ENCODE measurements at regions not wholly inside any gene's neighbourhood (a gene's known extent, or its start where the extent isn't known, plus 50 kb on each side); places are given as distances from the start of the nearest gene placed in this dataset.

DNA sequence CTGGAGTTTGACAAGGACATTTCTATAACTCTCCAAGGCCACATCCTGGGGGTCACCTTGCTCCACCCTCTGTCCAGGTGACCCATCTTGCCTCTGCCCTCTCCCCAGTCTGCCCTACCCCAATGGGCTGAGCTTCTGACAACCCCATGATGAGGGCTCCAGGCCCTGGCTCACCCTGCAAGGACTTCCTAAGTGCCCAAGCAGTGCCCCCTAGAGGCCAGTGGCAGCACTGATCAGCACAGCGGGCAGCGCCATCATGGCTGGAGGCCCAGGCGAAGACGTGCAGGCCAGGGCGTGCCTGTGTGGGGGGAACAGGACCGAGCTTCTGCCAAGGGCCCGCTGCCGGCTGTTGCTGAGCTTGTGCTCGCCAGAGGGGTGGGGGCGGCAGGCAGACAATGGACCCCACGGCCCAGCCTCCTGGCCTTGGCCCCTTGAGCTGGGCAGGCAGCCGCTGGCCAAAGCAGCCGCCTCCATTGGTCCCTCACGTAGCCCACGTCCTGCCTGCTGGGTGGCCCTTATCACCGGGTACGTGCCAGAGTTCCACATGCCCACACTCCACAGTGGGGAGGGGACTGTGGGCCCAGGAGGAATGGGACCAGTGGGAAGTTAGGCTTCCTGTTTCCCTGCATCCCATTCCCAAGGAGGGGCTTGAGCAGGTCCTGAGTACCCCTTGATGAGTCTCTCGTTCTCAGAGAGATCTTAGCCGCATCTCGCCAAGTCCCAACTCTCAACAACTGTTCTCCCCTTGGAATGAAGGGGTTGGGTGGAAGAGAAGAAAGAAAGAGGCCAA, 64.3 kb downstream of the MRPL14 start:
- TF ChIP-seq, protein P1, sequence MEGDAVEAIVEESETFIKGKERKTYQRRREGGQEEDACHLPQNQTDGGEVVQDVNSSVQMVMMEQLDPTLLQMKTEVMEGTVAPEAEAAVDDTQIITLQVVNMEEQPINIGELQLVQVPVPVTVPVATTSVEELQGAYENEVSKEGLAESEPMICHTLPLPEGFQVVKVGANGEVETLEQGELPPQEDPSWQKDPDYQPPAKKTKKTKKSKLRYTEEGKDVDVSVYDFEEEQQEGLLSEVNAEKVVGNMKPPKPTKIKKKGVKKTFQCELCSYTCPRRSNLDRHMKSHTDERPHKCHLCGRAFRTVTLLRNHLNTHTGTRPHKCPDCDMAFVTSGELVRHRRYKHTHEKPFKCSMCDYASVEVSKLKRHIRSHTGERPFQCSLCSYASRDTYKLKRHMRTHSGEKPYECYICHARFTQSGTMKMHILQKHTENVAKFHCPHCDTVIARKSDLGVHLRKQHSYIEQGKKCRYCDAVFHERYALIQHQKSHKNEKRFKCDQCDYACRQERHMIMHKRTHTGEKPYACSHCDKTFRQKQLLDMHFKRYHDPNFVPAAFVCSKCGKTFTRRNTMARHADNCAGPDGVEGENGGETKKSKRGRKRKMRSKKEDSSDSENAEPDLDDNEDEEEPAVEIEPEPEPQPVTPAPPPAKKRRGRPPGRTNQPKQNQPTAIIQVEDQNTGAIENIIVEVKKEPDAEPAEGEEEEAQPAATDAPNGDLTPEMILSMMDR (IDR thresholded peaks at IDR 0.05): peak; percentile 69
- H3K36me3 Mint-ChIP-seq (ENCODE audit: low read depth): peaks cover 2% of the 10 kb centered on the region
- no peak for DNase-seq (ENCODE audit: low spot score)
- peaks cover 48% of the 10 kb centered on the region for H3K4me1 Mint-ChIP-seq (ENCODE audit: low read depth)
- no peak overlapping the region for H3K4me3 Mint-ChIP-seq (ENCODE audit: unreplicated experiment)
- H3K9me3 Mint-ChIP-seq (ENCODE audit: low read depth): peaks cover 5% of the 10 kb centered on the region
- no peak overlapping the region for H3K27ac Mint-ChIP-seq (ENCODE audit: unreplicated experiment)
- H3K27me3 Mint-ChIP-seq (ENCODE audit: low read depth): no peaks in the 10 kb centered on the region

DNA sequence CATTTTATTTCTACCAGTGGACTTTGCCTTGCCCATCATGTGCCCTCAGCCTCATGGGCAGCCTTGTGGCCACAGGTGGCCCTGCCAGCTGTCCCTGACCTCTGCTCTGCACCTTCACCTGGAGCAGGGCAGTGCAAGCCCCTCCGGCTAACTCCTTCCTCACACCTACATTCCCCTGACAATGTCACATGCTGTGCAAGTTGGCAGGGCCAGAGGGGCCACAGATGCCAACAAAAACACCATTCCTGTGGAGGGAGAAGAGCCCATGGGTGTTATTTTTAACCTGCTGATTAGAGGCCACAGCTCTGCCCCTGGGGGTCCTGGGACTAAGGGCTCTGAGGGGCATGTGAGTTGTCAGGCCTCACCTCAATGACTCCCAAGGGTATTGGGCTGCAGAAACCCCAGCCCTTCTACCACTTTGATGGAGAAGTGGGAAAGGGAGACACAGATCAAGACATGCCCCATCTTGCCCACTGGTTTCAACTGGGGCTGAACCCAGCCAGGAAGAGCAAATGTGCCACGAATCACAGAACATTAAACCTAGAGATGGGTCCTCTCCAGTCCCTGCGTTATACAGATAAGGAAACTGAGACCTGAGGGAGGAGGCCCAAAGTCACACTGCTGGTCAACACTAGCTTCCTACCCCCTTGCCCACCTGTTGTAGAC, 65.0 kb downstream of the MRPL14 start:
- Mint-ChIP-seq H3K27me3 (ENCODE audit: low read depth) (no peaks in the 10 kb centered on the region), H3K4me1 (ENCODE audit: low read depth) (peaks cover 55% of the 10 kb centered on the region), H3K27ac (ENCODE audit: unreplicated experiment) (peak overlapping the region; percentile 32), H3K36me3 (ENCODE audit: low read depth) (peaks cover 2% of the 10 kb centered on the region), H3K9me3 (ENCODE audit: low read depth) (peaks cover 5% of the 10 kb centered on the region), H3K4me3 (ENCODE audit: unreplicated experiment) (no peak overlapping the region)
- DNase-seq (ENCODE audit: low spot score): no peak
- TF ChIP-seq, protein P1 (IDR thresholded peaks at IDR 0.05): no peak

DNA sequence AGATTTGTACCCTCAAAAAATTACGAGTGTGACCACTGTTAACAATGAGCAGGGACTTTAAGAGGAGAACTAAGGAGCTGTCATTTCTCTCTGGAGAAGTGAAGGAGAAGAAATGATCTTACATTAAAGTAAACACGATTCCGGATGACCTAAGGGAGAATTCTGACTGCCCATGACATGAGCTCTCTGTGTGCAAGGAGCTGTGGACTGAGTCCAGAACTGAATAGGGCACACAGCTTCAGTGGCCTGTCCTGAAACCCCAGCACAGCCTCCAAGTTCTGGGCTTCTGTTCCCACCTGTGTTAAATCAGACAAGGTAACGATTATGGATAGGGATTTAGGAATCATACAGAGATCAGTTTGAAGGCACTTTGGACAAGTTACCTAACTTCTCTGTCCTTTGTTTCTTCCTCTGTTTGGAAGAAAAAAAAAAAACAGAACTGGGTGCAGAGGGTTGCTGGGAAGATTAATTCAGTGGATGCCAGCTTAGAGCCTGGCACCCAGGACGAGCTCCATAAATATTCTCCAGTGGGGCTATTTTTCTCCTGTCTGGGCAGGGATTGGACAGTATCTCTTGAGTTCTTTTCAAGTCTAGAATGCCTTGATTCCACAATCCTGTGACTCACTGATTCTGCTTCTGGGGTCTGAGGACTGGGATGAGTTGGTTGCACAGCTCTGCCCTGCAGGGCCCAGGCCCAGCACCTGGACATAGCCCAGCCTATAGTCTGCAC, 65.7 kb downstream of the MRPL14 start:
- Mint-ChIP-seq H3K9me3 (ENCODE audit: low read depth) (peaks cover 5% of the 10 kb centered on the region), H3K27ac (ENCODE audit: unreplicated experiment) (peak overlapping the region; percentile 32), H3K36me3 (ENCODE audit: low read depth) (peaks cover 2% of the 10 kb centered on the region), H3K27me3 (ENCODE audit: low read depth) (no peaks in the 10 kb centered on the region), H3K4me1 (ENCODE audit: low read depth) (peaks cover 54% of the 10 kb centered on the region), H3K4me3 (ENCODE audit: unreplicated experiment) (no peak overlapping the region)
- DNase-seq (ENCODE audit: low spot score): no peak
- TF ChIP-seq, protein P1 (IDR thresholded peaks at IDR 0.05): no peak

DNA sequence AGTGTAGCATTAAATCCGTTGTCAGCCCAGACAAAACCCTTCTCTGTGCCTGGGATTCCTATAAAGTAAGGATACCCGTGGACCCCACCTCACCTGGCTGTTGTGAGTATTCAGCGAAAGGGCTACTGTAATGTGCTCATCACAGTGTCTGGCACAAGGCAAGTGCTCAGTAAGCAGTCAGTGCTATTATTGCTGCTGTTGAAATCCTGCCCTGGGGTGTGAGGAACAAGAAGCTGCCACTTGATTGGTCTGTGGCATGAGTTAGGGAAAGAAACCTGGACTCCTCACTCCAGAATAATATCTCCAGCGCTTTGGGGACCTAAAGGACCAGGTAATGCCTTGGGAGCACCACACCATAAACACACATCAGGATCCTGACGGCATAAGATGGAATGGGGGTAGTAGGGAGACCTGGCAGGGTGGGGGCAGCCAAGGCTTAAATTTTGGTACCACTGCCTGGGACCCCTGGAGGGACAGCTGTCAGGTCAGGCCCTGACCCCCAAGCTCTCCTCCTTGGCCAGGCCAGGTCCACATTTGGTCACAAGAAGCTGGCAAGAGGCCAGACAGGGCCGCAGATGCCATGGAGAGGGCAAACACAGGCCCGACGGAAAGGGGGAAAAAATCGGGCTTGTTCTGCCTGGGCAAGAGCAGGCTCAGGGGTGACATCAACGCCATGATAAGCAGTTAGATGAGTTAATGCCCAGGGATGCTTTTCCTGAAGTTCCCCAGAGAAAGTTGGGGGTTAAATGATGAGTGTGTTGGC, 66.5 kb downstream of the MRPL14 start:
- TF ChIP-seq, protein P1 (IDR thresholded peaks at IDR 0.05): no peak
- Mint-ChIP-seq H3K4me1 (ENCODE audit: low read depth) (peaks cover 54% of the 10 kb centered on the region), H3K4me3 (ENCODE audit: unreplicated experiment) (no peak overlapping the region), H3K36me3 (ENCODE audit: low read depth) (peaks cover 2% of the 10 kb centered on the region), H3K9me3 (ENCODE audit: low read depth) (peaks cover 5% of the 10 kb centered on the region), H3K27ac (ENCODE audit: unreplicated experiment) (no peak overlapping the region), H3K27me3 (ENCODE audit: low read depth) (no peaks in the 10 kb centered on the region)
- DNase-seq (ENCODE audit: low spot score): no peak

All from chondrocyte (in vitro differentiated cells).